ENCODE measurements at regions not wholly inside any gene's neighbourhood (a gene's known extent, or its start where the extent isn't known, plus 50 kb on each side); places are given as distances from the start of the nearest gene placed in this dataset.

DNA sequence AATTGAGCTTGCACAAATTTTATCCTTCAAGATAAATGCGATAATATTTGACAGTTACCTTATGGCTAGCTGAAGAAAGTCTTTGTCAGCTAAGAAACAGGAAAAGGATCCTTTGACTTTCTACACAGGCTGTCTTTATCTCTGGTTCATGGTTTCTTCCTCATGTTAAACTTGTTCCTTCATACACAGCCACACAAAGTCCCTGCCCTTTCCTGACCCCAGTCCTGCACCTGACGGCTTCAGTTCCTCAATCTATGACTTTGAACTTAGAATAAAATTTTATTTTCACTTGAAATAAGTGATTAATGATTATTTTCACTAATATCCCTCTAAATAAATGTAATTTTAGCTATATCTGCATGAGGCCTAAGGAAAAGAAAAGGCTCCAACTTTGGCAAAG, 77.8 kb upstream of the PRSS1 start:
- H3K36me3 ChIP-seq = no peaks in the 10 kb centered on the region
- no peak overlapping the region for H3K4me3 ChIP-seq
- TF ChIP-seq POLR2A (IDR thresholded peaks at IDR 0.05) (no peak), EP300 (IDR thresholded peaks at IDR 0.05; ENCODE audit: low read depth) (no peak), POLR2AphosphoS5 (IDR thresholded peaks at IDR 0.05) (no peak)
- TF ChIP-seq, protein P1, sequence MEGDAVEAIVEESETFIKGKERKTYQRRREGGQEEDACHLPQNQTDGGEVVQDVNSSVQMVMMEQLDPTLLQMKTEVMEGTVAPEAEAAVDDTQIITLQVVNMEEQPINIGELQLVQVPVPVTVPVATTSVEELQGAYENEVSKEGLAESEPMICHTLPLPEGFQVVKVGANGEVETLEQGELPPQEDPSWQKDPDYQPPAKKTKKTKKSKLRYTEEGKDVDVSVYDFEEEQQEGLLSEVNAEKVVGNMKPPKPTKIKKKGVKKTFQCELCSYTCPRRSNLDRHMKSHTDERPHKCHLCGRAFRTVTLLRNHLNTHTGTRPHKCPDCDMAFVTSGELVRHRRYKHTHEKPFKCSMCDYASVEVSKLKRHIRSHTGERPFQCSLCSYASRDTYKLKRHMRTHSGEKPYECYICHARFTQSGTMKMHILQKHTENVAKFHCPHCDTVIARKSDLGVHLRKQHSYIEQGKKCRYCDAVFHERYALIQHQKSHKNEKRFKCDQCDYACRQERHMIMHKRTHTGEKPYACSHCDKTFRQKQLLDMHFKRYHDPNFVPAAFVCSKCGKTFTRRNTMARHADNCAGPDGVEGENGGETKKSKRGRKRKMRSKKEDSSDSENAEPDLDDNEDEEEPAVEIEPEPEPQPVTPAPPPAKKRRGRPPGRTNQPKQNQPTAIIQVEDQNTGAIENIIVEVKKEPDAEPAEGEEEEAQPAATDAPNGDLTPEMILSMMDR (IDR thresholded peaks at IDR 0.05) = no peak
- 62 to 70% methylated on average over 2 of the region's 2 CpGs for WGBS, 2 donors (ENCODE audit: low coverage in 1 of 2)
- intact Hi-C loops (cut with DNase I; ENCODE audit: low total_unique reads) (no loop called here), in situ Hi-C loops (cut with MboI; ENCODE audit: low pct_ligation_motif_present in 1 of 4, low pct_unique_long_range_greater_than_20kb in 1 of 4, low sequenced_read_pairs in 3 of 4) (no loop called here)
- H3K4me1 ChIP-seq = no peaks in the 10 kb centered on the region
- DNase-seq = no peak
- no peaks in the 10 kb centered on the region for H3K9me3 ChIP-seq
- no peaks in the 10 kb centered on the region for H3K27me3 ChIP-seq
- no peak overlapping the region for H3K27ac ChIP-seq

DNA sequence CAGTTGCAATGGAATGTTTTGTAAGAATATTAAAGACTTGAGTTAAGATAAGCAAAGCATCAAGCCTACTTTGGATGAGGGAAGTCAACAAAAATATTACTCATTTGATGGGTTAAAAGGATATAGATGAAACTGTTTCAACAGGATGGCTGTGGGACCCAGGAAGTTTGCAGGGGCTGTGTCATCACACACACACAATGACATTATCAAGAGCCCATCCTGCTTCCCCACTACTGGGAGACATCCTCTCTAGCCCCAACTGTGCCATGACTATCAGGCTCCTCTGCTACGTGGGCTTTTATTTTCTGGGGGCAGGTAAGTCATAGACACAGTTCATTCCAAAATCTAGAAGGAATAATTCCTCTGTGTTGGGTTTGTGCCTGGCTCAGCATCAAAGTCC, 78.8 kb upstream of the PRSS1 start:
- in situ Hi-C loops (cut with MboI; ENCODE audit: low pct_ligation_motif_present in 1 of 4, low pct_unique_long_range_greater_than_20kb in 1 of 4, low sequenced_read_pairs in 3 of 4) = no loop called here

DNA sequence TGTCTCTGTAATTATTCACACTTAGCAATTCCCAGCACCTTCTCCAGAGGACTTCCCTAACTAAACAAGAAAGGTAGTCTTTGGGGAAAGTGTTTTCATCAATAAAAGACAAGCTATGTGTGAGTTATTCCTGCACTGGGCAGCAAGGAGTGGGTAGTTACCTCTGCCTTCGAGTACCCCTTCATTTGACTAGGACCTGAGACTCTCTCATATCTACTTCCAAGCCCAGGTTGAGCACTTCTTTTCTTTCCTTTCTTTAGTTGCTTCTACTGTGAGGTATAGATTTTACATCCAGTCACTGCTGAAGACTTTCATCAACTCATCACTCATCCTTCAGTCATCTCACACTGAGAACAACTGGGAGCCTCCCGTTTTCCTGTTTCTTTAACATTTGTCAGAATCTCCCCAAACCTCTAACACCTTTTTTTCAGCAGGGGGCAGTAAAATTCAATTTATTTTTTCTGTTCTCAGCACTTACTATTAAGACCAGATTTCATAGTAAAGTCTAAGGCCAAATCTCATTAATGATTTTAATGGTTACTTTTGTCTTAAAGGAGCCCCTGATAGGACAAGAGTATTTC, 80.1 kb upstream of the PRSS1 start:
- intact Hi-C loops (cut with DNase I; ENCODE audit: low total_unique reads) = no loop called here
- 32 to 42% methylated on average over 2 of the region's 2 CpGs for WGBS, 2 donors (ENCODE audit: low coverage in 1 of 2)
- H3K9me3 ChIP-seq = no peaks in the 10 kb centered on the region

More for the DNA sequence above, 78.8 kb upstream of the PRSS1 start:
- Histone ChIP-seq H3K27me3 (no peaks in the 10 kb centered on the region), H3K4me3 (no peak overlapping the region), H3K27ac (no peak overlapping the region), H3K9me3 (no peaks in the 10 kb centered on the region), H3K36me3 (no peaks in the 10 kb centered on the region), H3K4me1 (no peaks in the 10 kb centered on the region)
- no peak for DNase-seq
- intact Hi-C loops (cut with DNase I; ENCODE audit: low total_unique reads) = no loop called here
- no peak for TF ChIP-seq POLR2A (IDR thresholded peaks at IDR 0.05)
- no peak for TF ChIP-seq POLR2AphosphoS5 (IDR thresholded peaks at IDR 0.05)
- no peak for TF ChIP-seq EP300 (IDR thresholded peaks at IDR 0.05; ENCODE audit: low read depth)
- TF ChIP-seq, protein P1 (IDR thresholded peaks at IDR 0.05) = no peak
- WGBS, 2 donors (ENCODE audit: low coverage in 1 of 2) = 0 to 17% methylated on average over 1 of the region's 1 CpG

DNA sequence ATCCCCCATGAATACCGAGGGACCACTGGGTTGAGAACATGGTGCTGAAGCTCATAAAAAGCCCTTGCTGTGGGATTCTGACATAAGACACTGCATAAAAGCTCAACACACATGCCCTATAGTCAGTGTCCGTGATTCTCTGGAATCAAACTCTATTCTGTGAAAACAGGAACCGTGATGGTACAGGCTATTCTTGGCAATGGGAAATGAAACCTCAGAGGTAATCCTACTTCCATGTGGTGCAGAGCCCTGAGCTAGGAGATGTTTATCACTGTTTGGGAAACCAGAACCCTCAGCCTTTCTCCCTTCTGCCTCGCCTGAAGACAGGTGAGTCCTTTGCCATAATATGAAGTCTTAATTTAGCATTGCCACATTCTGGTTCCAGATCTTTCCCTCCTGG, 80.8 kb upstream of the PRSS1 start:
- Histone ChIP-seq H3K4me3 (no peak overlapping the region), H3K4me1 (no peaks in the 10 kb centered on the region), H3K36me3 (no peaks in the 10 kb centered on the region), H3K27me3 (no peaks in the 10 kb centered on the region), H3K27ac (no peak overlapping the region), H3K9me3 (no peaks in the 10 kb centered on the region)
- intact Hi-C loops (cut with DNase I; ENCODE audit: low total_unique reads) = no loop called here
- no peak for TF ChIP-seq POLR2AphosphoS5 (IDR thresholded peaks at IDR 0.05)
- no peak for TF ChIP-seq EP300 (IDR thresholded peaks at IDR 0.05; ENCODE audit: low read depth)
- TF ChIP-seq, protein P1 (IDR thresholded peaks at IDR 0.05) = no peak
- no peak for TF ChIP-seq POLR2A (IDR thresholded peaks at IDR 0.05)
- WGBS, 2 donors (ENCODE audit: low coverage in 1 of 2) = 25 to 32% methylated on average over 2 to 4 of the region's 4 CpGs
- in situ Hi-C loops (cut with MboI; ENCODE audit: low pct_ligation_motif_present in 1 of 4, low pct_unique_long_range_greater_than_20kb in 1 of 4, low sequenced_read_pairs in 3 of 4) = no loop called here
- DNase-seq = no peak

More for the DNA sequence above, 80.1 kb upstream of the PRSS1 start:
- no peaks in the 10 kb centered on the region for H3K4me1 ChIP-seq
- in situ Hi-C loops (cut with MboI; ENCODE audit: low pct_ligation_motif_present in 1 of 4, low pct_unique_long_range_greater_than_20kb in 1 of 4, low sequenced_read_pairs in 3 of 4) = no loop called here
- H3K27ac ChIP-seq = no peak overlapping the region
- TF ChIP-seq, protein P1 (IDR thresholded peaks at IDR 0.05) = peak in 4 of 5 experiments; percentile 9 to 23 (median 18)
- no peak for TF ChIP-seq EP300 (IDR thresholded peaks at IDR 0.05; ENCODE audit: low read depth)
- no peak overlapping the region for H3K4me3 ChIP-seq
- DNase-seq = no peak
- no peaks in the 10 kb centered on the region for H3K36me3 ChIP-seq
- no peaks in the 10 kb centered on the region for H3K27me3 ChIP-seq
